H1 (cell line): ENCODE measurements at regions not wholly inside any gene's neighbourhood (a gene's known extent, or its start where the extent isn't known, plus 50 kb on each side); places are given as distances from the start of the nearest gene placed in this dataset.

Source experiments
- CTCF ChIA-PET: fragments of 300-600 bp; sonication (Branson Sonifier 250); formaldehyde crosslinking; loops from one replicate; lab custom pipeline; 2021; ENCODE audit not compliant: partially characterized antibody; lab: Charles Lee
- POLR2A ChIA-PET: fragments of 300-600 bp; sonication (Branson Sonifier 250); formaldehyde crosslinking; loops from one replicate; lab custom pipeline; 2021; ENCODE audit warnings: inconsistent platforms; ENCODE audit not compliant: partially characterized antibody; lab: Charles Lee
- DNase-seq, 2 experiments: peaks; one replicate each; pipeline versions ENCODE4 v3.0.0 to v3.0.0-alpha.2; 2010 to 2022; ENCODE audit warnings: low spot score in 2 of 2, low read depth in 1 of 2, mixed read lengths in 1 of 2
- FAIRE-seq: peaks from 2 replicates; lab custom pipeline; 2011; peaks lifted over from hg19 to GRCh38; lab: Jason Lieb, UNC
- H2AFZ ChIP-seq: 2 replicates; pipeline ENCODE4 v1.8.1; 2012; ENCODE audit warnings: low read length, inconsistent platforms
- H2AK5ac ChIP-seq: 2 replicates; pipeline ENCODE4 v1.6.1; 2013; ENCODE audit warnings: low read depth, low read length
- H2BK120ac ChIP-seq: replicated peaks from 2 replicates; pipeline ENCODE3; 2013; ENCODE audit warnings: low read depth, low read length, inconsistent platforms
- H2BK12ac ChIP-seq: 2 replicates; pipeline ENCODE4 v1.6.1; 2013; ENCODE audit warnings: low read depth, low read length
- H2BK15ac ChIP-seq: 2 replicates; pipeline ENCODE4 v1.6.1; 2013; ENCODE audit warnings: low read length
- H2BK20ac ChIP-seq: 2 replicates; pipeline ENCODE4 v1.6.1; 2013; ENCODE audit warnings: low read length
- H2BK5ac ChIP-seq: 2 replicates; pipeline ENCODE4 v1.6.1; 2013; ENCODE audit warnings: low read depth, low read length
- H3K14ac ChIP-seq: 2 replicates; pipeline ENCODE4 v1.6.1; 2013; ENCODE audit warnings: inconsistent platforms; ENCODE audit not compliant: insufficient read length
- H3K18ac ChIP-seq: 2 replicates; pipeline ENCODE4 v1.6.1; 2013; ENCODE audit warnings: low read length; ENCODE audit errors: extremely low read depth
- H3K23ac ChIP-seq: 2 replicates; pipeline ENCODE4 v1.6.1; 2013; ENCODE audit warnings: inconsistent platforms; ENCODE audit not compliant: insufficient read length
- H3K23me2 ChIP-seq: 2 replicates; pipeline ENCODE4 v1.6.1; 2013; ENCODE audit warnings: low read depth, low read length
- H3K27ac ChIP-seq: 2 replicates; pipeline ENCODE4 v1.6.1; 2011; ENCODE audit warnings: low read depth, low read length, inconsistent platforms
- H3K27me3 ChIP-seq, 4 experiments: replicated peaks in 1 of 4; 1 replicate in 1 of 4; 2 replicates in 3 of 4; pipeline versions ENCODE4 v1.6.1 to v1.8.1; 2011 to 2013; ENCODE audit warnings: low read length in 3 of 4, mild to moderate bottlenecking in 3 of 4, inconsistent platforms in 2 of 4, mixed read lengths in 2 of 4, moderate library complexity in 1 of 4; ENCODE audit not compliant: control insufficient read depth in 3 of 4, insufficient read depth in 3 of 4; ENCODE audit errors: extremely low read depth in 1 of 4
- H3K36me3 ChIP-seq, 4 experiments: 2 replicates each; pipeline versions ENCODE4 v1.6.1 to v1.8.1; 2011 to 2013; ENCODE audit warnings: mild to moderate bottlenecking in 4 of 4, low read length in 3 of 4, moderate library complexity in 2 of 4, control low read depth in 1 of 4, inconsistent platforms in 1 of 4; ENCODE audit not compliant: insufficient read depth in 4 of 4, control insufficient read depth in 2 of 4
- H3K4ac ChIP-seq: replicated peaks from 2 replicates; pipeline ENCODE3; 2013; ENCODE audit warnings: low read length, low read depth, mixed read lengths, inconsistent platforms; ENCODE audit not compliant: insufficient read length
- H3K4me1 ChIP-seq, 4 experiments: replicated peaks in 1 of 4; 1 replicate in 1 of 4; 2 replicates in 3 of 4; pipeline versions ENCODE4 v1.6.1 to v1.8.1; 2011 to 2013; ENCODE audit warnings: low read length in 3 of 4, inconsistent platforms in 2 of 4, mixed read lengths in 1 of 4; ENCODE audit not compliant: insufficient read depth in 4 of 4, control insufficient read depth in 3 of 4
- H3K4me2 ChIP-seq, 2 experiments: 2 replicates each; pipeline versions ENCODE4 v1.6.1 to v1.8.1; 2011 to 2013; ENCODE audit warnings: low read depth in 2 of 2, low read length in 2 of 2, control low read depth in 1 of 2, inconsistent platforms in 1 of 2, mild to moderate bottlenecking in 1 of 2; ENCODE audit not compliant: insufficient read depth in 1 of 2
- H3K4me3 ChIP-seq, 4 experiments: fragments of 200-600, 300-600 bp in 1 of 4; sonication (generic), shearing (Covaris generic), sonication (Bioruptor Twin) in 1 of 4; 2 replicates each; pipeline versions ENCODE4 v1.5.1 to v1.8.1; 2011 to 2016; ENCODE audit warnings: low read length in 4 of 4, low read depth in 3 of 4, control low read depth in 2 of 4, inconsistent platforms in 2 of 4, mild to moderate bottlenecking in 2 of 4, mixed read lengths in 1 of 4, moderate library complexity in 1 of 4; ENCODE audit not compliant: insufficient read depth in 2 of 4; ENCODE audit errors: extremely low read depth in 1 of 4
- H3K56ac ChIP-seq: replicated peaks from 2 replicates; pipeline ENCODE3; 2013; ENCODE audit warnings: low read depth, mild to moderate bottlenecking, mixed read lengths, low read length, inconsistent platforms; ENCODE audit not compliant: insufficient read length
- H3K79me1 ChIP-seq: 2 replicates; pipeline ENCODE4 v1.6.1; 2013; ENCODE audit warnings: low read depth, low read length, control low read depth
- H3K79me2 ChIP-seq, 2 experiments: 2 replicates each; pipeline versions ENCODE4 v1.6.1 to v1.8.1; 2012 to 2013; ENCODE audit warnings: low read length in 2 of 2, mild to moderate bottlenecking in 2 of 2, inconsistent platforms in 1 of 2; ENCODE audit not compliant: insufficient read depth in 2 of 2, control insufficient read depth in 1 of 2
- H3K9ac ChIP-seq, 4 experiments: replicated peaks in 1 of 4; 1 replicate in 1 of 4; 2 replicates in 3 of 4; pipeline versions ENCODE4 v1.6.1 to v1.8.1; 2011 to 2013; ENCODE audit warnings: low read depth in 3 of 4, low read length in 3 of 4, control low read depth in 2 of 4, mild to moderate bottlenecking in 2 of 4, moderate library complexity in 2 of 4, inconsistent platforms in 1 of 4; ENCODE audit errors: extremely low read depth in 1 of 4
- H3K9me3 ChIP-seq, 2 experiments: 2 replicates each; pipeline versions ENCODE4 v1.6.1 to v1.8.1; 2012 to 2013; ENCODE audit warnings: mild to moderate bottlenecking in 2 of 2, moderate library complexity in 2 of 2, control low read depth in 1 of 2, inconsistent platforms in 1 of 2, low read depth in 1 of 2, low read length in 1 of 2, mixed read lengths in 1 of 2; ENCODE audit not compliant: insufficient read depth in 2 of 2
- H4K20me1 ChIP-seq, 2 experiments: replicated peaks in 1 of 2; 2 replicates each; pipeline versions ENCODE3 to v1.8.1; 2011 to 2013; ENCODE audit warnings: inconsistent platforms in 2 of 2, low read length in 2 of 2, mild to moderate bottlenecking in 1 of 2; ENCODE audit not compliant: insufficient read depth in 2 of 2, control insufficient read depth in 1 of 2
- H4K5ac ChIP-seq: 2 replicates; pipeline ENCODE4 v1.6.1; 2013; ENCODE audit warnings: low read length, low read depth, mixed read lengths, inconsistent platforms; ENCODE audit not compliant: insufficient read length
- H4K8ac ChIP-seq: 2 replicates; pipeline ENCODE4 v1.8.0; 2013; ENCODE audit warnings: mild to moderate bottlenecking, moderate library complexity, low read length, inconsistent platforms; ENCODE audit not compliant: insufficient read depth; ENCODE audit errors: extremely low read depth
- H4K91ac ChIP-seq: replicated peaks from 2 replicates; pipeline ENCODE3; 2013; ENCODE audit warnings: low read length, mixed read lengths, inconsistent platforms; ENCODE audit not compliant: insufficient read length
- RAD21 ChIP-seq, 2 experiments: IDR thresholded peaks in 1 of 2; conservative IDR thresholded peaks in 1 of 2; 2 replicates each; pipeline ENCODE4 v1.6.1; 2011; ENCODE audit warnings: low read depth in 2 of 2, low read length in 2 of 2, improper control_type of control experiment in 1 of 2, inconsistent platforms in 1 of 2, mild to moderate bottlenecking in 1 of 2, moderate library complexity in 1 of 2
- YY1 ChIP-seq: IDR thresholded peaks from 2 replicates; pipeline ENCODE4 v1.6.1; 2011; ENCODE audit warnings: low read depth, mild to moderate bottlenecking, low read length
- WGBS, 2 experiments: shearing (Covaris generic) in 1 of 2; methylation state at CpG; one replicate each; pipeline versions ENCODE4 v1.1.6 to v1.1.7; 2013 to 2015; ENCODE audit warnings: low lambda C conversion rate in 2 of 2, mixed read lengths in 2 of 2, inconsistent platforms in 1 of 2, low coverage in 1 of 2, missing lambda C conversion rate in 1 of 2; ENCODE audit not compliant: insufficient replicate concordance in 2 of 2, insufficient coverage in 1 of 2, insufficient read length in 1 of 2; ENCODE audit errors: extremely low coverage in 1 of 2, missing lambda C conversion rate in 1 of 2; 5-methylcytosine and 5-hydroxymethylcytosine counted together
- TF ChIP-seq, protein P1 (sequence below): IDR thresholded peaks from 2 replicates; pipeline ENCODE4 v1.6.1; 2012; ENCODE audit warnings: inconsistent platforms

- H2AFZ ChIP-seq, result no peak overlapping the region
- H3K4ac ChIP-seq, result no peak overlapping the region
- no peak for DNase-seq
- no peak overlapping the region for H2BK15ac ChIP-seq
- no peaks in the 10 kb centered on the region for H3K79me2 ChIP-seq
- no peak overlapping the region for H3K4me2 ChIP-seq
- H2AK5ac ChIP-seq, result no peak overlapping the region
- ChIA-PET CTCF (interaction anchor here (0.6 to 4.6 kb wide), 7 partner anchors 9 to 694 kb away, joined by 3 to 28 read pairs (median 5); no protein-coding TSS in a partner anchor), POLR2A (no interaction called here)
- H2BK120ac ChIP-seq, result no peak overlapping the region
- no peaks in the 10 kb centered on the region for H4K20me1 ChIP-seq
- FAIRE-seq, result no peak
- H3K14ac ChIP-seq, result no peak overlapping the region
- H2BK12ac ChIP-seq, result no peak overlapping the region
- H3K23ac ChIP-seq, result no peak overlapping the region
- H3K4me1 ChIP-seq, result peaks cover 0 to 4% (median 0%) of the 10 kb centered on the region in 4 experiments; a peak in 1 of 7 replicates
- H2BK5ac ChIP-seq, result no peak overlapping the region
- no peaks in the 10 kb centered on the region for H3K79me1 ChIP-seq
- H3K27ac ChIP-seq, result no peak overlapping the region
- H4K5ac ChIP-seq, result no peak overlapping the region
- no peaks in the 10 kb centered on the region; a peak in 1 of 7 replicates for H3K27me3 ChIP-seq
- no peak overlapping the region for H3K9ac ChIP-seq
- H2BK20ac ChIP-seq, result no peak overlapping the region
- H4K91ac ChIP-seq, result no peak overlapping the region
- H3K23me2 ChIP-seq, result no peaks in the 10 kb centered on the region
- H3K9me3 ChIP-seq, result 0 out of 4 replicates have a peak, but pooled peaks cover 0 to 3% of the 10 kb centered on the region in 2 experiments
- no peak overlapping the region for H3K4me3 ChIP-seq
- H3K18ac ChIP-seq, result no peak overlapping the region
- H3K36me3 ChIP-seq, result no peaks in the 10 kb centered on the region
- no peak overlapping the region for H3K56ac ChIP-seq
- H4K8ac ChIP-seq, result no peak overlapping the region
- WGBS, 2 experiments, result 87% methylated on average over 3 of the region's 3 CpGs; no CpG with 5 or more reads in 1 of the 2 experiments
- TF ChIP-seq RAD21 (IDR thresholded peaks at IDR 0.05 in 1 of 2, conservative IDR thresholded peaks at IDR 0.05 in 1 of 2; ENCODE audit: low read depth in 2 of 2, low read length in 2 of 2) (no peak), YY1 (no peak)
- TF ChIP-seq, protein P1, sequence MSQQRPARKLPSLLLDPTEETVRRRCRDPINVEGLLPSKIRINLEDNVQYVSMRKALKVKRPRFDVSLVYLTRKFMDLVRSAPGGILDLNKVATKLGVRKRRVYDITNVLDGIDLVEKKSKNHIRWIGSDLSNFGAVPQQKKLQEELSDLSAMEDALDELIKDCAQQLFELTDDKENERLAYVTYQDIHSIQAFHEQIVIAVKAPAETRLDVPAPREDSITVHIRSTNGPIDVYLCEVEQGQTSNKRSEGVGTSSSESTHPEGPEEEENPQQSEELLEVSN, result no peak
These were observed 170.5 kb downstream of the CAND1 start for GRCh38 chr12:67439611-67440010.
